Epithelial cell of esophagus (primary cell): ENCODE measurements at regions not wholly inside any gene's neighbourhood (a gene's known extent, or its start where the extent isn't known, plus 50 kb on each side); places are given as distances from the start of the nearest gene placed in this dataset.
"Not testable (repeated sequence)": the region's sequence is repeated elsewhere in the genome, so short reads cannot be mapped to it uniquely, and the experiment has no call there.

ENCODE experiments used
- DNase-seq: peaks from one replicate; pipeline ENCODE4 v3.0.0; 2010; ENCODE audit warnings: low read depth
- H3K4me3 ChIP-seq: 2 replicates; pipeline ENCODE4 v1.5.1; 2011; ENCODE audit warnings: mild to moderate bottlenecking, low read length, control low read depth

- not testable (repeated sequence) for H3K4me3 ChIP-seq
These were observed 348.3 kb downstream of the GOLGA6L6 start for GRCh38 chr15:20192982-20193929.

GRCh38 chr15:20191508-20192125, 350.0 kb downstream of the GOLGA6L6 start:
- not testable (repeated sequence) for H3K4me3 ChIP-seq, DNase-seq

More at GRCh38 chr15:20192982-20193929, 348.3 kb downstream of the GOLGA6L6 start:
- DNase-seq, result not testable (repeated sequence)

GRCh38 chr15:20188611-20189010, 353.0 kb downstream of the GOLGA6L6 start:
- DNase-seq, H3K4me3 ChIP-seq: not testable (repeated sequence)

GRCh38 chr15:20187370-20188355, 353.9 kb downstream of the GOLGA6L6 start:
- not testable (repeated sequence) for DNase-seq, H3K4me3 ChIP-seq

GRCh38 chr15:20184879-20185278, 356.7 kb downstream of the GOLGA6L6 start:
- H3K4me3 ChIP-seq, DNase-seq: not testable (repeated sequence)

GRCh38 chr15:20168221-20168620, 373.4 kb downstream of the GOLGA6L6 start:
- not testable (repeated sequence) for H3K4me3 ChIP-seq, DNase-seq

GRCh38 chr15:20153528-20153927, 388.1 kb downstream of the GOLGA6L6 start:
- not testable (repeated sequence) for H3K4me3 ChIP-seq, DNase-seq

- DNase-seq, H3K4me3 ChIP-seq: not testable (repeated sequence)
These were observed 392.9 kb downstream of the GOLGA6L6 start for GRCh38 chr15:20148679-20149078.

GRCh38 chr15:20148008-20148407, 393.6 kb downstream of the GOLGA6L6 start:
- H3K4me3 ChIP-seq, DNase-seq: not testable (repeated sequence)

- H3K4me3 ChIP-seq, DNase-seq: not testable (repeated sequence)
These were observed 397.1 kb downstream of the GOLGA6L6 start for GRCh38 chr15:20144333-20145036.

- DNase-seq, H3K4me3 ChIP-seq: not testable (repeated sequence)
These were observed 398.7 kb downstream of the GOLGA6L6 start for GRCh38 chr15:20142906-20143305.

GRCh38 chr15:20142410-20142809, 399.2 kb downstream of the GOLGA6L6 start:
- not testable (repeated sequence) for DNase-seq, H3K4me3 ChIP-seq

- H3K4me3 ChIP-seq, DNase-seq: not testable (repeated sequence)
These were observed 416.9 kb downstream of the GOLGA6L6 start for GRCh38 chr15:20124668-20125067.
